ENCODE measurements at regions not wholly inside any gene's neighbourhood (a gene's known extent, or its start where the extent isn't known, plus 50 kb on each side); places are given as distances from the start of the nearest gene placed in this dataset.

GRCh38 chr2:142308744-142309143 is 177.9 kb upstream of the LRP1B start:
- no peaks in the 10 kb centered on the region for H3K4me1 Mint-ChIP-seq
- Histone ChIP-seq H3K4ac (ENCODE audit: low read depth, low read length) (no peak overlapping the region), H3T11ph (ENCODE audit: low read length) (no peak overlapping the region), H3K4me1 (ENCODE audit: insufficient read depth, low read length) (no peaks in the 10 kb centered on the region), H3K27ac (ENCODE audit: insufficient read length, low read depth, low read length) (no peak overlapping the region), H3K23me2 (ENCODE audit: insufficient read length, low read depth, low read length, poor library complexity, severe bottlenecking) (no peaks in the 10 kb centered on the region), H2AFZ (ENCODE audit: low read length) (no peak overlapping the region), H4K8ac (replicated peaks; ENCODE audit: insufficient read length, low read depth, low read length) (no peak overlapping the region), H3K9ac (ENCODE audit: extremely low read depth, insufficient read length, low read length) (no peak overlapping the region), H2BK12ac (ENCODE audit: insufficient read length, low read depth, low read length) (no peak overlapping the region), H3K4me2 (ENCODE audit: insufficient read depth, insufficient read length, low read length) (no peak overlapping the region), H4K91ac (ENCODE audit: insufficient read length, low read depth, low read length) (no peak overlapping the region), H3K23ac (ENCODE audit: insufficient read length, low read depth, low read length) (no peak overlapping the region), H3K56ac (ENCODE audit: insufficient read length, low read depth, low read length) (no peak overlapping the region), H3K27me3 (ENCODE audit: insufficient read depth, low read length) (no peaks in the 10 kb centered on the region), H2BK120ac (ENCODE audit: low read depth, low read length, poor library complexity, severe bottlenecking) (no peak overlapping the region), H2BK5ac (ENCODE audit: insufficient read length, low read length) (no peak overlapping the region), H4K5ac (ENCODE audit: insufficient read length, low read depth, low read length) (no peak overlapping the region), H3K79me1 (ENCODE audit: insufficient read depth, low read depth, low read length, poor library complexity, severe bottlenecking) (no peaks in the 10 kb centered on the region), H4K20me1 (ENCODE audit: control insufficient read depth, insufficient read depth, insufficient read length) (no peaks in the 10 kb centered on the region), H2AK5ac (ENCODE audit: insufficient read length, low read length) (no peak overlapping the region), H3K79me2 (ENCODE audit: insufficient read depth, low read length) (no peaks in the 10 kb centered on the region), H3K9me3 (ENCODE audit: control insufficient read depth, low read depth, low read length) (peaks cover 6% of the 10 kb centered on the region), H2BK15ac (ENCODE audit: low read depth, low read length) (no peak overlapping the region), H2BK20ac (ENCODE audit: low read depth, low read length, poor library complexity, severe bottlenecking) (no peak overlapping the region), H3K14ac (ENCODE audit: insufficient read depth, low read length) (no peak overlapping the region), H3K18ac (ENCODE audit: insufficient read length, low read depth, low read length) (no peak overlapping the region)
- TF ChIP-seq CTCF (conservative IDR thresholded peaks at IDR 0.05), result no peak
- H3K9me3 Mint-ChIP-seq, result peaks cover 29 to 33% of the 10 kb centered on the region in 2 experiments
- no peak overlapping the region for H3K4me3 Mint-ChIP-seq
- DNase-seq, result no peak
- H3K36me3 Mint-ChIP-seq (ENCODE audit: insufficient read depth in 1 of 3, low read depth in 3 of 3), result peaks cover 2 to 28% (median 23%) of the 10 kb centered on the region in 3 experiments; a peak in 6 of 7 replicates
- no peak overlapping the region for H3K27ac Mint-ChIP-seq
- H3K27me3 Mint-ChIP-seq (ENCODE audit: low read depth), result peaks cover 2% of the 10 kb centered on the region; the same call in 1 of the 2 replicates

Measured in H9 (cell line).